ENCODE measurements at regions not wholly inside any gene's neighbourhood (a gene's known extent, or its start where the extent isn't known, plus 50 kb on each side); places are given as distances from the start of the nearest gene placed in this dataset.
"Not testable (repeated sequence)": the region's sequence is repeated elsewhere in the genome, so short reads cannot be mapped to it uniquely, and the experiment has no call there.

GRCh38 chr6:16018626-16019025 is 110.3 kb upstream of the MYLIP start:
- no peaks in the 10 kb centered on the region for H3K27me3 ChIP-seq (ENCODE audit: control insufficient read depth, insufficient read depth, low read length)
- H3K4me3 ChIP-seq (ENCODE audit: low read length) = no peak overlapping the region
- no CpG with 5 or more reads among the region's 4 CpGs for WGBS (ENCODE audit: insufficient coverage, low lambda C conversion rate)
- no peaks in the 10 kb centered on the region for H3K36me3 ChIP-seq (ENCODE audit: control insufficient read depth, insufficient read depth, low read length)
- H3K4me1 ChIP-seq (ENCODE audit: control insufficient read depth, insufficient read depth, low read length) = no peaks in the 10 kb centered on the region
- H3K9me3 ChIP-seq (ENCODE audit: control insufficient read depth, low read depth, low read length) = no peaks in the 10 kb centered on the region
- no peak overlapping the region for H3K27ac ChIP-seq (ENCODE audit: low read length)
- DNase-seq = no peak

- no CpG with 5 or more reads among the region's 3 CpGs for WGBS (ENCODE audit: insufficient coverage, low lambda C conversion rate)
- DNase-seq; H3K27ac ChIP-seq (ENCODE audit: low read length); H3K36me3 ChIP-seq (ENCODE audit: control insufficient read depth, insufficient read depth, low read length); H3K4me3 ChIP-seq (ENCODE audit: low read length); H3K4me1 ChIP-seq (ENCODE audit: control insufficient read depth, insufficient read depth, low read length); H3K27me3 ChIP-seq (ENCODE audit: control insufficient read depth, insufficient read depth, low read length); H3K9me3 ChIP-seq (ENCODE audit: control insufficient read depth, low read depth, low read length): not testable (repeated sequence)
These were observed 114.6 kb upstream of the MYLIP start for GRCh38 chr6:16014325-16014724.

- H3K36me3 ChIP-seq (ENCODE audit: control insufficient read depth, insufficient read depth, low read length) = no peaks in the 10 kb centered on the region
- no peak for DNase-seq
- no peaks in the 10 kb centered on the region for H3K27me3 ChIP-seq (ENCODE audit: control insufficient read depth, insufficient read depth, low read length)
- no peaks in the 10 kb centered on the region for H3K4me1 ChIP-seq (ENCODE audit: control insufficient read depth, insufficient read depth, low read length)
- H3K9me3 ChIP-seq (ENCODE audit: control insufficient read depth, low read depth, low read length) = no peaks in the 10 kb centered on the region
- 79% methylated on average over 2 of the region's 3 CpGs for WGBS (ENCODE audit: insufficient coverage, low lambda C conversion rate)
- no peak overlapping the region for H3K4me3 ChIP-seq (ENCODE audit: low read length)
- no peak overlapping the region for H3K27ac ChIP-seq (ENCODE audit: low read length)
These were observed 121.7 kb upstream of the MYLIP start for GRCh38 chr6:16007146-16007545.

GRCh38 chr6:16006681-16007080 is 122.2 kb upstream of the MYLIP start:
- no peak for DNase-seq
- H3K27me3 ChIP-seq (ENCODE audit: control insufficient read depth, insufficient read depth, low read length) = no peaks in the 10 kb centered on the region
- 100% methylated on average over 1 of the region's 3 CpGs for WGBS (ENCODE audit: insufficient coverage, low lambda C conversion rate)
- H3K4me1 ChIP-seq (ENCODE audit: control insufficient read depth, insufficient read depth, low read length) = no peaks in the 10 kb centered on the region
- H3K27ac ChIP-seq (ENCODE audit: low read length) = no peak overlapping the region
- H3K36me3 ChIP-seq (ENCODE audit: control insufficient read depth, insufficient read depth, low read length) = no peaks in the 10 kb centered on the region
- no peak overlapping the region for H3K4me3 ChIP-seq (ENCODE audit: low read length)
- H3K9me3 ChIP-seq (ENCODE audit: control insufficient read depth, low read depth, low read length) = no peaks in the 10 kb centered on the region

- Histone ChIP-seq H3K27me3 (ENCODE audit: control insufficient read depth, insufficient read depth, low read length) (no peaks in the 10 kb centered on the region), H3K9me3 (ENCODE audit: control insufficient read depth, low read depth, low read length) (no peaks in the 10 kb centered on the region), H3K27ac (ENCODE audit: low read length) (no peak overlapping the region), H3K4me1 (ENCODE audit: control insufficient read depth, insufficient read depth, low read length) (no peaks in the 10 kb centered on the region), H3K4me3 (ENCODE audit: low read length) (no peak overlapping the region), H3K36me3 (ENCODE audit: control insufficient read depth, insufficient read depth, low read length) (no peaks in the 10 kb centered on the region)
- no peak for DNase-seq
- 67% methylated on average over 3 of the region's 5 CpGs for WGBS (ENCODE audit: insufficient coverage, low lambda C conversion rate)
These were observed 123.8 kb upstream of the MYLIP start for GRCh38 chr6:16004934-16005679.

GRCh38 chr6:16003197-16003491 is 125.7 kb upstream of the MYLIP start:
- Histone ChIP-seq H3K4me3 (ENCODE audit: low read length) (no peak overlapping the region), H3K9me3 (ENCODE audit: control insufficient read depth, low read depth, low read length) (no peaks in the 10 kb centered on the region), H3K27me3 (ENCODE audit: control insufficient read depth, insufficient read depth, low read length) (no peaks in the 10 kb centered on the region), H3K4me1 (ENCODE audit: control insufficient read depth, insufficient read depth, low read length) (peaks cover 5% of the 10 kb centered on the region), H3K27ac (ENCODE audit: low read length) (no peak overlapping the region), H3K36me3 (ENCODE audit: control insufficient read depth, insufficient read depth, low read length) (no peaks in the 10 kb centered on the region)
- 100% methylated on average over 1 of the region's 2 CpGs for WGBS (ENCODE audit: insufficient coverage, low lambda C conversion rate)
- no peak for DNase-seq

- no peak for DNase-seq
- Histone ChIP-seq H3K36me3 (ENCODE audit: control insufficient read depth, insufficient read depth, low read length) (no peaks in the 10 kb centered on the region), H3K9me3 (ENCODE audit: control insufficient read depth, low read depth, low read length) (no peaks in the 10 kb centered on the region), H3K4me3 (ENCODE audit: low read length) (no peak overlapping the region), H3K27ac (ENCODE audit: low read length) (no peak overlapping the region), H3K4me1 (ENCODE audit: control insufficient read depth, insufficient read depth, low read length) (peaks cover 8% of the 10 kb centered on the region), H3K27me3 (ENCODE audit: control insufficient read depth, insufficient read depth, low read length) (no peaks in the 10 kb centered on the region)
- 100% methylated on average over 2 of the region's 14 CpGs for WGBS (ENCODE audit: insufficient coverage, low lambda C conversion rate)
These were observed 126.3 kb upstream of the MYLIP start for GRCh38 chr6:16002332-16003196.

GRCh38 chr6:16001158-16001557 is 127.7 kb upstream of the MYLIP start:
- H3K4me3 ChIP-seq (ENCODE audit: low read length) = no peak overlapping the region
- 100% methylated on average over 1 of the region's 5 CpGs for WGBS (ENCODE audit: insufficient coverage, low lambda C conversion rate)
- no peak for DNase-seq
- H3K36me3 ChIP-seq (ENCODE audit: control insufficient read depth, insufficient read depth, low read length) = no peaks in the 10 kb centered on the region
- H3K27ac ChIP-seq (ENCODE audit: low read length) = no peak overlapping the region
- no peaks in the 10 kb centered on the region for H3K27me3 ChIP-seq (ENCODE audit: control insufficient read depth, insufficient read depth, low read length)
- H3K4me1 ChIP-seq (ENCODE audit: control insufficient read depth, insufficient read depth, low read length) = peaks cover 19% of the 10 kb centered on the region
- no peaks in the 10 kb centered on the region for H3K9me3 ChIP-seq (ENCODE audit: control insufficient read depth, low read depth, low read length)

- WGBS (ENCODE audit: insufficient coverage, low lambda C conversion rate) = no CpG with 5 or more reads among the region's 4 CpGs
- Histone ChIP-seq H3K4me1 (ENCODE audit: control insufficient read depth, insufficient read depth, low read length) (peaks cover 30% of the 10 kb centered on the region), H3K27ac (ENCODE audit: low read length) (no peak overlapping the region), H3K9me3 (ENCODE audit: control insufficient read depth, low read depth, low read length) (no peaks in the 10 kb centered on the region), H3K36me3 (ENCODE audit: control insufficient read depth, insufficient read depth, low read length) (no peaks in the 10 kb centered on the region), H3K27me3 (ENCODE audit: control insufficient read depth, insufficient read depth, low read length) (no peaks in the 10 kb centered on the region), H3K4me3 (ENCODE audit: low read length) (no peak overlapping the region)
- DNase-seq = no peak
These were observed 129.7 kb upstream of the MYLIP start for GRCh38 chr6:15999201-15999600.

- WGBS (ENCODE audit: insufficient coverage, low lambda C conversion rate) = 20% methylated on average over 3 of the region's 6 CpGs
- H3K27ac ChIP-seq (ENCODE audit: low read length) = peak overlapping the region; percentile 18
- no peaks in the 10 kb centered on the region for H3K9me3 ChIP-seq (ENCODE audit: control insufficient read depth, low read depth, low read length)
- H3K27me3 ChIP-seq (ENCODE audit: control insufficient read depth, insufficient read depth, low read length) = no peaks in the 10 kb centered on the region
- no peaks in the 10 kb centered on the region for H3K36me3 ChIP-seq (ENCODE audit: control insufficient read depth, insufficient read depth, low read length)
- H3K4me1 ChIP-seq (ENCODE audit: control insufficient read depth, insufficient read depth, low read length) = peaks cover 30% of the 10 kb centered on the region
- H3K4me3 ChIP-seq (ENCODE audit: low read length) = no peak overlapping the region
- peak; percentile 79 to 87 for DNase-seq
These were observed 131.1 kb upstream of the MYLIP start for GRCh38 chr6:15997586-15998388.

All from large intestine (tissue), 3 donors.